Hepatocyte (in vitro differentiated cells): ENCODE measurements at regions not wholly inside any gene's neighbourhood (a gene's known extent, or its start where the extent isn't known, plus 50 kb on each side); places are given as distances from the start of the nearest gene placed in this dataset.

Source experiments
- DNase-seq: peaks from one replicate; pipeline ENCODE4 v3.0.0-alpha.2; 2016; ENCODE audit warnings: low spot score
- H2AFZ ChIP-seq: fragments of 200-600 bp; sonication (generic); 2 replicates; pipeline ENCODE4 v1.6.0; 2016; ENCODE audit warnings: antibody characterized with exemption, mild to moderate bottlenecking
- H3K27ac ChIP-seq: fragments of 200-600 bp; sonication (generic); 2 replicates; pipeline ENCODE4 v1.5.1; 2016; ENCODE audit warnings: mild to moderate bottlenecking
- H3K27me3 ChIP-seq: fragments of 200-600 bp; sonication (generic); 2 replicates; pipeline ENCODE4 v1.6.1; 2016
- H3K36me3 ChIP-seq: fragments of 200-600 bp; sonication (generic); replicated peaks from 2 replicates; pipeline ENCODE4 v1.5.1; 2016; ENCODE audit warnings: low read depth; ENCODE audit not compliant: insufficient read depth
- H3K4me1 ChIP-seq: fragments of 200-600 bp; sonication (generic); 2 replicates; pipeline ENCODE4 v1.5.1; 2016; ENCODE audit warnings: mild to moderate bottlenecking, moderate library complexity; ENCODE audit not compliant: insufficient read depth
- H3K4me2 ChIP-seq: fragments of 200-600 bp; sonication (generic); 2 replicates; pipeline ENCODE4 v1.6.0; 2016
- H3K4me3 ChIP-seq: fragments of 200-600 bp; sonication (generic); 2 replicates; pipeline ENCODE4 v1.5.1; 2016; ENCODE audit warnings: mild to moderate bottlenecking
- H3K79me2 ChIP-seq: fragments of 200-600 bp; sonication (generic); 2 replicates; pipeline ENCODE4 v1.6.0; 2017; ENCODE audit warnings: mild to moderate bottlenecking
- H3K9me2 ChIP-seq: fragments of 200-600 bp; sonication (generic); replicated peaks from 2 replicates; pipeline ENCODE4 v1.6.0; 2017; ENCODE audit warnings: mild to moderate bottlenecking; ENCODE audit not compliant: insufficient read depth
- H3K9me3 ChIP-seq: fragments of 200-600 bp; sonication (generic); 2 replicates; pipeline ENCODE4 v1.5.1; 2016; ENCODE audit warnings: low read depth, mild to moderate bottlenecking
- H4K20me1 ChIP-seq: fragments of 200-600 bp; sonication (generic); 2 replicates; pipeline ENCODE4 v1.6.0; 2016; ENCODE audit warnings: mild to moderate bottlenecking; ENCODE audit not compliant: insufficient read depth, poor library complexity, severe bottlenecking
- EZH2 ChIP-seq: fragments of 200-600 bp; sonication (generic); IDR thresholded peaks from 2 replicates; pipeline ENCODE4 v1.6.1; 2016; ENCODE audit warnings: antibody characterized with exemption, mild to moderate bottlenecking, borderline replicate concordance
- EZH2phosphoT487 ChIP-seq: fragments of 200-600 bp; sonication (generic); IDR thresholded peaks from one replicate; pipeline ENCODE4 v1.6.1; 2018; ENCODE audit warnings: antibody characterized with exemption, mild to moderate bottlenecking, low read depth, moderate library complexity; ENCODE audit not compliant: unreplicated experiment, severe bottlenecking
- WGBS: methylation state at CpG from one replicate; pipeline ENCODE4 v1.1.6; 2016; ENCODE audit warnings: low lambda C conversion rate; ENCODE audit errors: missing lambda C conversion rate; 5-methylcytosine and 5-hydroxymethylcytosine counted together
- TF ChIP-seq, protein P1 (sequence below): fragments of 200-600 bp; sonication (generic); IDR thresholded peaks from 2 replicates; pipeline ENCODE4 v1.5.1; 2016; ENCODE audit warnings: antibody characterized with exemption, mild to moderate bottlenecking; ENCODE audit not compliant: poor library complexity

DNA sequence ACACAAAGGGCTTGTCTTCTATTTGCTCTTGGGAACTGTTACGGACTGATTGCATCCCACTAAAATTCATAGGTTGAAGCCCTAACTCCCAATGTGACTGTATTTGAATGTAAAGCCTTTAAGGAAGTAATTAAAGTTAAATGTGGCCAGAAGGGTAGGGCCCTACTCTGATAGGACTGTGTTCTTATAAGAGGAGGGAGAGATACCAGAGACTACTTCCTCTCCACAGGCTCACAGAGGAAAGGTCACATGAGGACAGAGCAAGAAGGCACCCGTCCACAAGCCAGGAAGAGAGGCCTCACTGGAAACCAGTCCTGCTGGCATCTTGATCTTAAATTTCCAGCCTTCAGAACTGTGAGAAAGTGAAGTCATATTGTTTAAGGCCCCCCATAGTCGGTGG, 211.9 kb downstream of the CDH26 start:
- H3K79me2 ChIP-seq, result no peaks in the 10 kb centered on the region
- H3K27ac ChIP-seq, result no peak overlapping the region
- no peak for TF ChIP-seq EZH2
- no peak for DNase-seq
- H3K4me1 ChIP-seq, result no peaks in the 10 kb centered on the region
- H3K9me2 ChIP-seq, result no peaks in the 10 kb centered on the region
- H3K9me3 ChIP-seq, result no peaks in the 10 kb centered on the region
- H4K20me1 ChIP-seq, result no peaks in the 10 kb centered on the region
- no peak overlapping the region for H3K4me3 ChIP-seq
- H3K27me3 ChIP-seq, result peaks cover 5% of the 10 kb centered on the region
- H2AFZ ChIP-seq, result no peak overlapping the region
- WGBS, result 88% methylated on average over 3 of the region's 3 CpGs
- H3K4me2 ChIP-seq, result no peak overlapping the region
- H3K36me3 ChIP-seq, result no peaks in the 10 kb centered on the region

DNA sequence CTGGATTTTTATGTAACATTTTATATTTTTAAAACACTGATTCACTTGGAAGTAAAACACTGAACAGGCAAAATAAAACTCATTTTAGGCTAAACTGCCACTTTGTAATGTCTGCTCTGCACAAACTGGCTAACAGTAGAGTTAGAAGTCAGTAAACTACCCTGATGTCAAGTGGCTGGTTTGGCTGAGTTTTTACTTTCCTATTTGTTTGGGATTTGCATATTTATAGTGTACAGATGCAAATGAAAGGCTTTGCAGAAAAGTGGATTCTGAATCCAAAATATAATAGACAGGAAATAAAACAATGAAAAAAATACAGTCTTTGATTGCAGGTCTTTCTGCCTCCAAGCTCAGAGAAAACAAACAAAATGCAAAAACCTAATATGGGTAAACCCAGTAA, 213.1 kb downstream of the CDH26 start:
- no peak overlapping the region for H3K4me2 ChIP-seq
- no peaks in the 10 kb centered on the region for H3K79me2 ChIP-seq
- no peak overlapping the region for H2AFZ ChIP-seq
- DNase-seq, result no peak
- H3K9me3 ChIP-seq, result no peaks in the 10 kb centered on the region
- no peaks in the 10 kb centered on the region for H3K4me1 ChIP-seq
- no peak overlapping the region for H3K27ac ChIP-seq
- no peaks in the 10 kb centered on the region for H3K9me2 ChIP-seq
- H3K36me3 ChIP-seq, result no peaks in the 10 kb centered on the region
- H3K4me3 ChIP-seq, result no peak overlapping the region
- TF ChIP-seq EZH2 (no peak), EZH2phosphoT487 (no peak)
- TF ChIP-seq, protein P1, sequence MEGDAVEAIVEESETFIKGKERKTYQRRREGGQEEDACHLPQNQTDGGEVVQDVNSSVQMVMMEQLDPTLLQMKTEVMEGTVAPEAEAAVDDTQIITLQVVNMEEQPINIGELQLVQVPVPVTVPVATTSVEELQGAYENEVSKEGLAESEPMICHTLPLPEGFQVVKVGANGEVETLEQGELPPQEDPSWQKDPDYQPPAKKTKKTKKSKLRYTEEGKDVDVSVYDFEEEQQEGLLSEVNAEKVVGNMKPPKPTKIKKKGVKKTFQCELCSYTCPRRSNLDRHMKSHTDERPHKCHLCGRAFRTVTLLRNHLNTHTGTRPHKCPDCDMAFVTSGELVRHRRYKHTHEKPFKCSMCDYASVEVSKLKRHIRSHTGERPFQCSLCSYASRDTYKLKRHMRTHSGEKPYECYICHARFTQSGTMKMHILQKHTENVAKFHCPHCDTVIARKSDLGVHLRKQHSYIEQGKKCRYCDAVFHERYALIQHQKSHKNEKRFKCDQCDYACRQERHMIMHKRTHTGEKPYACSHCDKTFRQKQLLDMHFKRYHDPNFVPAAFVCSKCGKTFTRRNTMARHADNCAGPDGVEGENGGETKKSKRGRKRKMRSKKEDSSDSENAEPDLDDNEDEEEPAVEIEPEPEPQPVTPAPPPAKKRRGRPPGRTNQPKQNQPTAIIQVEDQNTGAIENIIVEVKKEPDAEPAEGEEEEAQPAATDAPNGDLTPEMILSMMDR, result no peak
- no peaks in the 10 kb centered on the region for H4K20me1 ChIP-seq
- H3K27me3 ChIP-seq, result peaks cover 3% of the 10 kb centered on the region

DNA sequence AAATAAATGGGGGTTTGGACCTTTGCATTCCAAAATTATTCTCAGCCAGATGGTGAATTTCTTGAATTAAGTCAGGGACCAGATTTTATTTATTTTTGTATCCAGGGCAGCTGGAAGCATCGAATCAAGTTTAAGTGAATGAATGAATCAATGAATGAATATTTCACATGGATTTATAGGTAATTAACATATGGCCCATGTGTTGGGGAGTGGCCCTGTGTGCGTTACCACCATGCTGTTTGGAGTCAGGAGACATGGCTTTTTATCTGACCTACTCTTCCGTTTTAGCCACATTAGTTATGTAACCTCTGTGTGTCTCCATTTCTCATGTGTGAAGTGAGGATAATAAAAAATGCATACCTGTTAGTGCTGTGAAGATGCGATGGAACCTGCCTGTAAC, 213.5 kb downstream of the CDH26 start:
- Histone ChIP-seq H3K4me3 (no peak overlapping the region), H3K27ac (no peak overlapping the region), H3K9me2 (no peaks in the 10 kb centered on the region), H3K4me1 (no peaks in the 10 kb centered on the region), H4K20me1 (no peaks in the 10 kb centered on the region), H3K36me3 (no peaks in the 10 kb centered on the region), H2AFZ (no peak overlapping the region), H3K9me3 (no peaks in the 10 kb centered on the region), H3K79me2 (no peaks in the 10 kb centered on the region), H3K27me3 (no peaks in the 10 kb centered on the region), H3K4me2 (no peak overlapping the region)
- TF ChIP-seq EZH2phosphoT487 (no peak), EZH2 (no peak)
- TF ChIP-seq, protein P1, result no peak
- WGBS, result 96% methylated on average over 4 of the region's 4 CpGs
- no peak for DNase-seq

GRCh38 chr20:60172346-60172984, 214.2 kb downstream of the CDH26 start:
- no peak for TF ChIP-seq EZH2phosphoT487
- TF ChIP-seq EZH2, result no peak
- TF ChIP-seq, protein P1, result no peak
- Histone ChIP-seq H3K27ac (no peak overlapping the region), H3K9me2 (no peaks in the 10 kb centered on the region), H2AFZ (no peak overlapping the region), H3K4me3 (no peak overlapping the region), H4K20me1 (no peaks in the 10 kb centered on the region), H3K9me3 (no peaks in the 10 kb centered on the region), H3K4me2 (no peak overlapping the region), H3K36me3 (no peaks in the 10 kb centered on the region), H3K4me1 (no peaks in the 10 kb centered on the region), H3K27me3 (no peaks in the 10 kb centered on the region), H3K79me2 (no peaks in the 10 kb centered on the region)
- 77% methylated on average over 8 of the region's 8 CpGs for WGBS
- DNase-seq, result no peak
